NT2/D1 (cell line): ENCODE measurements at regions not wholly inside any gene's neighbourhood (a gene's known extent, or its start where the extent isn't known, plus 50 kb on each side); places are given as distances from the start of the nearest gene placed in this dataset.

Experiments
- DNase-seq: peaks from one replicate; pipeline ENCODE4 v3.0.0-alpha.2; 2011; ENCODE audit warnings: low read depth, low spot score
- H3K27me3 ChIP-seq: 2 replicates; pipeline ENCODE4 v1.6.0; 2011; ENCODE audit warnings: mild to moderate bottlenecking; ENCODE audit not compliant: insufficient read length, insufficient read depth
- H3K36me3 ChIP-seq: 2 replicates; pipeline ENCODE4 v1.6.1; 2011; ENCODE audit warnings: mild to moderate bottlenecking, low read length, mixed read lengths; ENCODE audit not compliant: insufficient read depth, insufficient read length
- H3K4me1 ChIP-seq: 2 replicates; pipeline ENCODE4 v1.5.1; 2011; ENCODE audit not compliant: insufficient read depth, insufficient read length
- H3K4me3 ChIP-seq: 2 replicates; pipeline ENCODE4 v1.5.1; 2011; ENCODE audit warnings: low read depth; ENCODE audit not compliant: insufficient read length
- H3K9ac ChIP-seq: 2 replicates; pipeline ENCODE4 v1.6.0; 2011; ENCODE audit warnings: low read depth; ENCODE audit not compliant: insufficient read length
- H3K9me3 ChIP-seq: 2 replicates; pipeline ENCODE4 v1.5.1; 2011; ENCODE audit warnings: mild to moderate bottlenecking, low read length; ENCODE audit not compliant: insufficient read depth
- SUZ12 ChIP-seq: IDR thresholded peaks from 2 replicates; pipeline ENCODE4 v1.6.1; 2011; ENCODE audit not compliant: insufficient read length, insufficient read depth; ENCODE audit errors: extremely low read depth
- YY1 ChIP-seq: IDR thresholded peaks from 2 replicates; pipeline ENCODE4 v1.6.1; 2011; ENCODE audit not compliant: insufficient read length, insufficient read depth
- ZNF274 ChIP-seq: IDR thresholded peaks from 2 replicates; pipeline ENCODE4 v1.6.1; 2011; ENCODE audit warnings: mild to moderate bottlenecking, low read depth, low read length

GRCh38 chr3:151580591-151580990, 119.7 kb upstream of the IGSF10 start:
- Histone ChIP-seq H3K36me3 (no peaks in the 10 kb centered on the region), H3K4me3 (no peak overlapping the region), H3K9ac (no peak overlapping the region), H3K27me3 (no peaks in the 10 kb centered on the region), H3K9me3 (peaks cover 3% of the 10 kb centered on the region; the same call in 1 of the 2 replicates), H3K4me1 (no peaks in the 10 kb centered on the region)
- TF ChIP-seq YY1 (no peak), ZNF274 (no peak), SUZ12 (no peak)
- no peak for DNase-seq

- no peaks in the 10 kb centered on the region for H3K36me3 ChIP-seq
- no peak overlapping the region for H3K4me3 ChIP-seq
- H3K9me3 ChIP-seq, result peaks cover 7% of the 10 kb centered on the region; the same call in 1 of the 2 replicates
- TF ChIP-seq YY1 (no peak), SUZ12 (no peak), ZNF274 (no peak)
- no peaks in the 10 kb centered on the region for H3K4me1 ChIP-seq
- DNase-seq, result no peak
- no peaks in the 10 kb centered on the region for H3K27me3 ChIP-seq
- no peak overlapping the region for H3K9ac ChIP-seq
These were observed 118.9 kb upstream of the IGSF10 start for GRCh38 chr3:151579571-151580270.

GRCh38 chr3:151578495-151578894, 117.6 kb upstream of the IGSF10 start:
- no peak overlapping the region for H3K9ac ChIP-seq
- peaks cover 7% of the 10 kb centered on the region; the same call in 1 of the 2 replicates for H3K9me3 ChIP-seq
- TF ChIP-seq ZNF274 (no peak), SUZ12 (no peak), YY1 (no peak)
- H3K27me3 ChIP-seq, result no peaks in the 10 kb centered on the region
- no peaks in the 10 kb centered on the region for H3K4me1 ChIP-seq
- DNase-seq, result no peak
- no peaks in the 10 kb centered on the region for H3K36me3 ChIP-seq
- no peak overlapping the region for H3K4me3 ChIP-seq

GRCh38 chr3:151576511-151577137, 115.8 kb upstream of the IGSF10 start:
- H3K9me3 ChIP-seq, result peaks cover 7% of the 10 kb centered on the region; the same call in 1 of the 2 replicates
- no peaks in the 10 kb centered on the region for H3K27me3 ChIP-seq
- H3K36me3 ChIP-seq, result no peaks in the 10 kb centered on the region
- H3K4me3 ChIP-seq, result no peak overlapping the region
- TF ChIP-seq SUZ12, result no peak
- TF ChIP-seq YY1, result no peak
- no peak for TF ChIP-seq ZNF274
- H3K9ac ChIP-seq, result no peak overlapping the region
- H3K4me1 ChIP-seq, result no peaks in the 10 kb centered on the region
- peak; percentile 28 for DNase-seq

- Histone ChIP-seq H3K4me3 (no peak overlapping the region), H3K36me3 (no peaks in the 10 kb centered on the region), H3K4me1 (no peaks in the 10 kb centered on the region), H3K27me3 (no peaks in the 10 kb centered on the region), H3K9ac (no peak overlapping the region), H3K9me3 (no peaks in the 10 kb centered on the region)
- no peak for DNase-seq
- TF ChIP-seq ZNF274, result no peak
These were observed 107.3 kb upstream of the IGSF10 start for GRCh38 chr3:151568184-151568583.

- no peak overlapping the region for H3K9ac ChIP-seq
These were observed 106.6 kb upstream of the IGSF10 start for GRCh38 chr3:151567477-151567876.

GRCh38 chr3:151564261-151564660, 103.4 kb upstream of the IGSF10 start:
- Histone ChIP-seq H3K9ac (no peak overlapping the region), H3K4me3 (no peak overlapping the region), H3K36me3 (no peaks in the 10 kb centered on the region), H3K4me1 (no peaks in the 10 kb centered on the region), H3K9me3 (no peaks in the 10 kb centered on the region), H3K27me3 (no peaks in the 10 kb centered on the region)
- DNase-seq, result no peak
- TF ChIP-seq YY1, result no peak
- TF ChIP-seq SUZ12, result no peak
- TF ChIP-seq ZNF274, result no peak

More at GRCh38 chr3:151567477-151567876, 106.6 kb upstream of the IGSF10 start:
- no peaks in the 10 kb centered on the region for H3K9me3 ChIP-seq
- H3K27me3 ChIP-seq, result no peaks in the 10 kb centered on the region
- no peak for TF ChIP-seq YY1
- no peak for TF ChIP-seq SUZ12
- no peak for TF ChIP-seq ZNF274
- H3K36me3 ChIP-seq, result no peaks in the 10 kb centered on the region
- H3K4me1 ChIP-seq, result no peaks in the 10 kb centered on the region
- no peak overlapping the region for H3K4me3 ChIP-seq
- DNase-seq, result no peak
